ENCODE measurements at regions not wholly inside any gene's neighbourhood (a gene's known extent, or its start where the extent isn't known, plus 50 kb on each side); places are given as distances from the start of the nearest gene placed in this dataset.

GRCh38 chr9:94159069-94159939 is 75.0 kb downstream of the PTPDC1 start:
- no peaks in the 10 kb centered on the region for H3F3A ChIP-seq (ENCODE audit: low read length, unreplicated experiment)
- H3K79me2 ChIP-seq (ENCODE audit: low read length), result no peaks in the 10 kb centered on the region
- H3K9me3 ChIP-seq (ENCODE audit: low read length), result no peaks in the 10 kb centered on the region
- H4K20me1 ChIP-seq (ENCODE audit: low read length), result no peaks in the 10 kb centered on the region
- H3K27me3 ChIP-seq (ENCODE audit: low read length), result no peaks in the 10 kb centered on the region
- no peak overlapping the region for H3K9ac ChIP-seq (ENCODE audit: low read length)
- ChIA-PET POLR2A (ENCODE audit: unreplicated experiment) (no interaction called here), CTCF (no interaction called here)
- ATAC-seq (no peak), DNase-seq (no peak)
- no peak overlapping the region for H3K4me2 ChIP-seq (ENCODE audit: low read length)
- intact Hi-C loops (cut with micrococcal nuclease), result no loop called here
- H2AFZ ChIP-seq (ENCODE audit: low read length), result no peak overlapping the region
- no peak overlapping the region for H3K27ac ChIP-seq (ENCODE audit: low read length)
- H3K36me3 ChIP-seq (ENCODE audit: low read depth, low read length), result no peaks in the 10 kb centered on the region
- no peak overlapping the region for H3K4me3 ChIP-seq (ENCODE audit: low read length)
- BruUV-seq (replicated peaks), result no TSS peak
- TF ChIP-seq EZH2 (IDR thresholded peaks at IDR 0.05; ENCODE audit: low read length, unreplicated experiment), result no peak
- no peak for TF ChIP-seq EZH2phosphoT487 (IDR thresholded peaks at IDR 0.05; ENCODE audit: borderline replicate concordance, low read length)
- TF ChIP-seq, protein P1, sequence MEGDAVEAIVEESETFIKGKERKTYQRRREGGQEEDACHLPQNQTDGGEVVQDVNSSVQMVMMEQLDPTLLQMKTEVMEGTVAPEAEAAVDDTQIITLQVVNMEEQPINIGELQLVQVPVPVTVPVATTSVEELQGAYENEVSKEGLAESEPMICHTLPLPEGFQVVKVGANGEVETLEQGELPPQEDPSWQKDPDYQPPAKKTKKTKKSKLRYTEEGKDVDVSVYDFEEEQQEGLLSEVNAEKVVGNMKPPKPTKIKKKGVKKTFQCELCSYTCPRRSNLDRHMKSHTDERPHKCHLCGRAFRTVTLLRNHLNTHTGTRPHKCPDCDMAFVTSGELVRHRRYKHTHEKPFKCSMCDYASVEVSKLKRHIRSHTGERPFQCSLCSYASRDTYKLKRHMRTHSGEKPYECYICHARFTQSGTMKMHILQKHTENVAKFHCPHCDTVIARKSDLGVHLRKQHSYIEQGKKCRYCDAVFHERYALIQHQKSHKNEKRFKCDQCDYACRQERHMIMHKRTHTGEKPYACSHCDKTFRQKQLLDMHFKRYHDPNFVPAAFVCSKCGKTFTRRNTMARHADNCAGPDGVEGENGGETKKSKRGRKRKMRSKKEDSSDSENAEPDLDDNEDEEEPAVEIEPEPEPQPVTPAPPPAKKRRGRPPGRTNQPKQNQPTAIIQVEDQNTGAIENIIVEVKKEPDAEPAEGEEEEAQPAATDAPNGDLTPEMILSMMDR (conservative IDR thresholded peaks at IDR 0.05; ENCODE audit: low read depth, low read length), result no peak
- no peaks in the 10 kb centered on the region for H3K9me2 ChIP-seq (replicated peaks; ENCODE audit: low read length)
- peaks cover 10% of the 10 kb centered on the region; the same call in 1 of the 2 replicates for H3K4me1 ChIP-seq (ENCODE audit: insufficient read depth, low read length)

- CTCF ChIA-PET, result interaction anchor here (0.7 to 1.1 kb wide), 2 partner anchors 147 to 415 kb away, joined by 3 to 10 read pairs; no protein-coding TSS in a partner anchor
These were observed 76.6 kb downstream of the PTPDC1 start for GRCh38 chr9:94160594-94161501.

More at GRCh38 chr9:94160594-94161501, 76.6 kb downstream of the PTPDC1 start:
- no peaks in the 10 kb centered on the region for H3K9me2 ChIP-seq (replicated peaks; ENCODE audit: low read length)
- H3K9ac ChIP-seq (ENCODE audit: low read length), result no peak overlapping the region
- no peak overlapping the region for H2AFZ ChIP-seq (ENCODE audit: low read length)
- POLR2A ChIA-PET (ENCODE audit: unreplicated experiment), result no interaction called here
- ATAC-seq (no peak), DNase-seq (no peak)
- H3K27me3 ChIP-seq (ENCODE audit: low read length), result no peaks in the 10 kb centered on the region
- no peaks in the 10 kb centered on the region for H3K79me2 ChIP-seq (ENCODE audit: low read length)
- BruUV-seq (replicated peaks), result no TSS peak
- TF ChIP-seq, protein P1 (conservative IDR thresholded peaks at IDR 0.05; ENCODE audit: low read depth, low read length), result 0 out of 2 replicates have a peak, but pooled peaks have one; percentile 18
- no peak for TF ChIP-seq EZH2 (IDR thresholded peaks at IDR 0.05; ENCODE audit: low read length, unreplicated experiment)
- no peak for TF ChIP-seq EZH2phosphoT487 (IDR thresholded peaks at IDR 0.05; ENCODE audit: borderline replicate concordance, low read length)
- H3K9me3 ChIP-seq (ENCODE audit: low read length), result no peaks in the 10 kb centered on the region
- H3K36me3 ChIP-seq (ENCODE audit: low read depth, low read length), result no peaks in the 10 kb centered on the region
- no peaks in the 10 kb centered on the region for H4K20me1 ChIP-seq (ENCODE audit: low read length)
- no peak overlapping the region for H3K4me2 ChIP-seq (ENCODE audit: low read length)
- H3F3A ChIP-seq (ENCODE audit: low read length, unreplicated experiment), result no peaks in the 10 kb centered on the region
- no peak overlapping the region for H3K27ac ChIP-seq (ENCODE audit: low read length)
- intact Hi-C loops (cut with micrococcal nuclease), result no loop called here
- H3K4me3 ChIP-seq (ENCODE audit: low read length), result no peak overlapping the region
- peaks cover 14% of the 10 kb centered on the region; the same call in 1 of the 2 replicates for H3K4me1 ChIP-seq (ENCODE audit: insufficient read depth, low read length)

Measured in PC-3 (cell line).